Neuron (in vitro differentiated cells): ENCODE measurements at regions not wholly inside any gene's neighbourhood (a gene's known extent, or its start where the extent isn't known, plus 50 kb on each side); places are given as distances from the start of the nearest gene placed in this dataset.
"Not testable (repeated sequence)": the region's sequence is repeated elsewhere in the genome, so short reads cannot be mapped to it uniquely, and the experiment has no call there.

Experiments
- H2AFZ ChIP-seq: one replicate; pipeline ENCODE4 v1.6.1; 2013; ENCODE audit warnings: low read depth, mild to moderate bottlenecking, inconsistent platforms, low read length, moderate library complexity
- H3K27me3 ChIP-seq: one replicate; pipeline ENCODE4 v1.6.1; 2013; ENCODE audit warnings: low read length; ENCODE audit not compliant: insufficient read depth
- H3K36me3 ChIP-seq: one replicate; pipeline ENCODE4 v1.6.1; 2013; ENCODE audit warnings: low read length; ENCODE audit not compliant: insufficient read depth
- H3K4me1 ChIP-seq: one replicate; pipeline ENCODE4 v1.6.1; 2013; ENCODE audit warnings: low read length; ENCODE audit not compliant: insufficient read depth
- H3K4me3 ChIP-seq: 2 replicates; pipeline ENCODE4 v1.5.1; 2013; ENCODE audit warnings: mild to moderate bottlenecking, low read length, moderate library complexity
- H3K9me3 ChIP-seq: one replicate; pipeline ENCODE4 v1.6.1; 2013; ENCODE audit warnings: low read length

- H3K27me3 ChIP-seq, result no peaks in the 10 kb centered on the region
- no peak overlapping the region for H2AFZ ChIP-seq
- H3K4me3 ChIP-seq, result no peak overlapping the region
- no peaks in the 10 kb centered on the region for H3K9me3 ChIP-seq
- no peaks in the 10 kb centered on the region for H3K36me3 ChIP-seq
- no peaks in the 10 kb centered on the region for H3K4me1 ChIP-seq
Measured at GRCh38 chr19:32082028-32082427, 263.4 kb upstream of the ZNF507 start.

- H3K9me3 ChIP-seq, result not testable (repeated sequence)
Measured at GRCh38 chr19:32084756-32085363, 260.6 kb upstream of the ZNF507 start.

GRCh38 chr19:32091241-32091640, 254.2 kb upstream of the ZNF507 start:
- Histone ChIP-seq H3K4me3 (no peak overlapping the region), H3K27me3 (no peaks in the 10 kb centered on the region), H2AFZ (no peak overlapping the region), H3K4me1 (no peaks in the 10 kb centered on the region), H3K9me3 (no peaks in the 10 kb centered on the region), H3K36me3 (no peaks in the 10 kb centered on the region)

More at GRCh38 chr19:32084756-32085363, 260.6 kb upstream of the ZNF507 start:
- not testable (repeated sequence) for H3K4me3 ChIP-seq, H3K27me3 ChIP-seq, H2AFZ ChIP-seq, H3K4me1 ChIP-seq, H3K36me3 ChIP-seq

GRCh38 chr19:32097011-32097410, 248.4 kb upstream of the ZNF507 start:
- H3K36me3 ChIP-seq, result no peaks in the 10 kb centered on the region
- H2AFZ ChIP-seq, result no peak overlapping the region
- H3K4me1 ChIP-seq, result no peaks in the 10 kb centered on the region
- H3K27me3 ChIP-seq, result no peaks in the 10 kb centered on the region
- H3K9me3 ChIP-seq, result no peaks in the 10 kb centered on the region
- no peak overlapping the region for H3K4me3 ChIP-seq

- Histone ChIP-seq H2AFZ (no peak overlapping the region), H3K4me1 (no peaks in the 10 kb centered on the region), H3K27me3 (no peaks in the 10 kb centered on the region), H3K36me3 (no peaks in the 10 kb centered on the region), H3K4me3 (no peak overlapping the region), H3K9me3 (no peaks in the 10 kb centered on the region)
Measured at GRCh38 chr19:32097620-32098019, 247.8 kb upstream of the ZNF507 start.

- H3K36me3 ChIP-seq, result no peaks in the 10 kb centered on the region
- H3K27me3 ChIP-seq, result no peaks in the 10 kb centered on the region
- H2AFZ ChIP-seq, result no peak overlapping the region
- H3K4me3 ChIP-seq, result no peak overlapping the region
- no peaks in the 10 kb centered on the region for H3K9me3 ChIP-seq
- no peaks in the 10 kb centered on the region for H3K4me1 ChIP-seq
Measured at GRCh38 chr19:32098968-32099367, 246.4 kb upstream of the ZNF507 start.

GRCh38 chr19:32101206-32101605, 244.2 kb upstream of the ZNF507 start:
- no peak overlapping the region for H3K4me3 ChIP-seq
- no peaks in the 10 kb centered on the region for H3K36me3 ChIP-seq
- H2AFZ ChIP-seq, result no peak overlapping the region
- no peaks in the 10 kb centered on the region for H3K4me1 ChIP-seq
- H3K9me3 ChIP-seq, result no peaks in the 10 kb centered on the region
- peaks cover 8% of the 10 kb centered on the region for H3K27me3 ChIP-seq

- Histone ChIP-seq H2AFZ (no peak overlapping the region), H3K4me3 (no peak overlapping the region), H3K27me3 (peaks cover 8% of the 10 kb centered on the region), H3K4me1 (no peaks in the 10 kb centered on the region), H3K9me3 (no peaks in the 10 kb centered on the region), H3K36me3 (no peaks in the 10 kb centered on the region)
Measured at GRCh38 chr19:32103541-32103940, 241.9 kb upstream of the ZNF507 start.

- no peak overlapping the region for H3K4me3 ChIP-seq
- no peaks in the 10 kb centered on the region for H3K4me1 ChIP-seq
- H3K27me3 ChIP-seq, result peaks cover 8% of the 10 kb centered on the region
Measured at GRCh38 chr19:32104153-32104849, 241.1 kb upstream of the ZNF507 start.

GRCh38 chr19:32104850-32105235, 240.6 kb upstream of the ZNF507 start:
- H3K36me3 ChIP-seq, result no peaks in the 10 kb centered on the region
- no peaks in the 10 kb centered on the region for H3K4me1 ChIP-seq
- H3K9me3 ChIP-seq, result no peaks in the 10 kb centered on the region
- H3K4me3 ChIP-seq, result no peak overlapping the region
- no peak overlapping the region for H2AFZ ChIP-seq
- H3K27me3 ChIP-seq, result peaks cover 8% of the 10 kb centered on the region

More at GRCh38 chr19:32104153-32104849, 241.1 kb upstream of the ZNF507 start:
- Histone ChIP-seq H3K9me3 (no peaks in the 10 kb centered on the region), H3K36me3 (no peaks in the 10 kb centered on the region), H2AFZ (no peak overlapping the region)

GRCh38 chr19:32105527-32106310, 239.7 kb upstream of the ZNF507 start:
- Histone ChIP-seq H2AFZ (no peak overlapping the region), H3K4me1 (no peaks in the 10 kb centered on the region), H3K27me3 (peaks cover 8% of the 10 kb centered on the region), H3K4me3 (no peak overlapping the region), H3K36me3 (no peaks in the 10 kb centered on the region), H3K9me3 (no peaks in the 10 kb centered on the region)

- H2AFZ ChIP-seq, result no peak overlapping the region
- H3K36me3 ChIP-seq, result no peaks in the 10 kb centered on the region
- H3K27me3 ChIP-seq, result no peaks in the 10 kb centered on the region
- H3K9me3 ChIP-seq, result no peaks in the 10 kb centered on the region
- H3K4me3 ChIP-seq, result no peak overlapping the region
- no peaks in the 10 kb centered on the region for H3K4me1 ChIP-seq
Measured at GRCh38 chr19:32122258-32122657, 223.2 kb upstream of the ZNF507 start.

- H2AFZ ChIP-seq, result no peak overlapping the region
- H3K4me1 ChIP-seq, result no peaks in the 10 kb centered on the region
- no peaks in the 10 kb centered on the region for H3K27me3 ChIP-seq
- no peak overlapping the region for H3K4me3 ChIP-seq
- H3K36me3 ChIP-seq, result no peaks in the 10 kb centered on the region
- H3K9me3 ChIP-seq, result no peaks in the 10 kb centered on the region
Measured at GRCh38 chr19:32123355-32123940, 222.0 kb upstream of the ZNF507 start.
